ENCODE measurements at regions not wholly inside any gene's neighbourhood (a gene's known extent, or its start where the extent isn't known, plus 50 kb on each side); places are given as distances from the start of the nearest gene placed in this dataset.

GRCh38 chr12:124423761-124424515 lies 129.0 kb downstream of the RFLNA start:
- H3K36me3 Mint-ChIP-seq = peaks cover 0 to 5% of the 10 kb centered on the region in 2 donors
- H3K9me3 Mint-ChIP-seq = no peaks in the 10 kb centered on the region
- DNase-seq (ENCODE audit: low spot score in 2 of 2) (no peak), ATAC-seq (no peak)
- no peak overlapping the region for H3K27ac Mint-ChIP-seq

GRCh38 chr12:124422570-124423523 lies 128.0 kb downstream of the RFLNA start:
- ATAC-seq (no peak), DNase-seq (ENCODE audit: low spot score in 2 of 2) (no peak)
- Mint-ChIP-seq H3K36me3 (peaks cover 0 to 5% of the 10 kb centered on the region in 2 donors), H3K27ac (no peak overlapping the region), H3K9me3 (no peaks in the 10 kb centered on the region)

- DNase-seq (ENCODE audit: low spot score in 2 of 2) (no peak), ATAC-seq (no peak)
- no peaks in the 10 kb centered on the region for H3K9me3 Mint-ChIP-seq
- H3K27ac Mint-ChIP-seq = no peak overlapping the region
- peaks cover 0 to 5% of the 10 kb centered on the region in 2 donors for H3K36me3 Mint-ChIP-seq
Observed at GRCh38 chr12:124422142-124422569, 127.3 kb downstream of the RFLNA start.

- DNase-seq (ENCODE audit: low spot score in 2 of 2) (no peak), ATAC-seq (no peak)
- H3K9me3 Mint-ChIP-seq = no peaks in the 10 kb centered on the region
- H3K27ac Mint-ChIP-seq = peak overlapping the region in 1 of 2 donors; percentile 6
- H3K36me3 Mint-ChIP-seq = peaks cover 0 to 5% of the 10 kb centered on the region in 2 donors
Observed at GRCh38 chr12:124420996-124421674, 126.2 kb downstream of the RFLNA start.

- ATAC-seq (no peak), DNase-seq (ENCODE audit: low spot score in 2 of 2) (no peak)
- Mint-ChIP-seq H3K27ac (peak overlapping the region; percentile 6 to 88), H3K9me3 (no peaks in the 10 kb centered on the region), H3K36me3 (peaks cover 0 to 5% of the 10 kb centered on the region in 2 donors)
Observed at GRCh38 chr12:124420041-124420995, 125.4 kb downstream of the RFLNA start.

- peak overlapping the region; percentile 55 for H3K27ac Mint-ChIP-seq
- peaks cover 0 to 5% of the 10 kb centered on the region in 2 donors for H3K36me3 Mint-ChIP-seq
- no peaks in the 10 kb centered on the region for H3K9me3 Mint-ChIP-seq
- DNase-seq (ENCODE audit: low spot score in 2 of 2) (no peak), ATAC-seq (no peak)
Observed at GRCh38 chr12:124419292-124420040, 124.6 kb downstream of the RFLNA start.

- peak overlapping the region; percentile 39 to 55 for H3K27ac Mint-ChIP-seq
- peaks cover 0 to 5% of the 10 kb centered on the region in 2 donors for H3K36me3 Mint-ChIP-seq
- no peak for ATAC-seq
Observed at GRCh38 chr12:124418791-124419190, 123.9 kb downstream of the RFLNA start.

GRCh38 chr12:124418156-124418555 lies 123.3 kb downstream of the RFLNA start:
- H3K36me3 Mint-ChIP-seq = peaks cover 0 to 5% of the 10 kb centered on the region in 2 donors
- ATAC-seq = no peak

More at GRCh38 chr12:124418791-124419190, 123.9 kb downstream of the RFLNA start:
- no peak for DNase-seq (ENCODE audit: low spot score in 2 of 2)
- H3K9me3 Mint-ChIP-seq = no peaks in the 10 kb centered on the region

GRCh38 chr12:124416516-124417395 lies 121.9 kb downstream of the RFLNA start:
- H3K9me3 Mint-ChIP-seq = no peaks in the 10 kb centered on the region
- H3K36me3 Mint-ChIP-seq = peaks cover 0 to 5% of the 10 kb centered on the region in 2 donors
- no peak for DNase-seq (ENCODE audit: low spot score in 2 of 2)
- peak overlapping the region; percentile 55 to 56 for H3K27ac Mint-ChIP-seq
- ATAC-seq = no peak

More at GRCh38 chr12:124418156-124418555, 123.3 kb downstream of the RFLNA start:
- Mint-ChIP-seq H3K27ac (no peak overlapping the region), H3K9me3 (no peaks in the 10 kb centered on the region)
- DNase-seq (ENCODE audit: low spot score in 2 of 2) = no peak

- no peaks in the 10 kb centered on the region for H3K36me3 Mint-ChIP-seq
- H3K27ac Mint-ChIP-seq = peak overlapping the region in 1 of 2 donors; percentile 56
- H3K9me3 Mint-ChIP-seq = no peaks in the 10 kb centered on the region
- DNase-seq (ENCODE audit: low spot score in 2 of 2) = no peak
- ATAC-seq = no peak
Observed at GRCh38 chr12:124415064-124415463, 120.2 kb downstream of the RFLNA start.

GRCh38 chr12:124413915-124414314 lies 119.0 kb downstream of the RFLNA start:
- peak overlapping the region in 1 of 2 donors; percentile 29 for H3K27ac Mint-ChIP-seq

GRCh38 chr12:124413401-124413800 lies 118.5 kb downstream of the RFLNA start:
- Mint-ChIP-seq H3K36me3 (no peaks in the 10 kb centered on the region), H3K27ac (peak overlapping the region in 1 of 2 donors; percentile 29), H3K9me3 (no peaks in the 10 kb centered on the region)
- no peak for ATAC-seq
- no peak for DNase-seq (ENCODE audit: low spot score in 2 of 2)

More at GRCh38 chr12:124413915-124414314, 119.0 kb downstream of the RFLNA start:
- Mint-ChIP-seq H3K9me3 (no peaks in the 10 kb centered on the region), H3K36me3 (no peaks in the 10 kb centered on the region)
- no peak for DNase-seq (ENCODE audit: low spot score in 2 of 2)
- ATAC-seq = no peak

- ATAC-seq = no peak
- no peaks in the 10 kb centered on the region for H3K9me3 Mint-ChIP-seq
- no peak overlapping the region for H3K27ac Mint-ChIP-seq
- no peak for DNase-seq (ENCODE audit: low spot score in 2 of 2)
- H3K36me3 Mint-ChIP-seq = no peaks in the 10 kb centered on the region
Observed at GRCh38 chr12:124412646-124413015, 117.7 kb downstream of the RFLNA start.

GRCh38 chr12:124411953-124412645 lies 117.2 kb downstream of the RFLNA start:
- no peak for DNase-seq (ENCODE audit: low spot score in 2 of 2)
- no peak for ATAC-seq

More at GRCh38 chr12:124411953-124412645, 117.2 kb downstream of the RFLNA start:
- Mint-ChIP-seq H3K27ac (peak overlapping the region in 1 of 2 donors; percentile 68), H3K36me3 (no peaks in the 10 kb centered on the region), H3K9me3 (no peaks in the 10 kb centered on the region)
